NAMALWA (cell line): ENCODE measurements at regions not wholly inside any gene's neighbourhood (a gene's known extent, or its start where the extent isn't known, plus 50 kb on each side); places are given as distances from the start of the nearest gene placed in this dataset.
"Not testable (repeated sequence)": the region's sequence is repeated elsewhere in the genome, so short reads cannot be mapped to it uniquely, and the experiment has no call there.

Experiments
- DNase-seq: peaks from one replicate; pipeline ENCODE4 v3.0.0-alpha.2; 2015; ENCODE audit warnings: low spot score

DNA sequence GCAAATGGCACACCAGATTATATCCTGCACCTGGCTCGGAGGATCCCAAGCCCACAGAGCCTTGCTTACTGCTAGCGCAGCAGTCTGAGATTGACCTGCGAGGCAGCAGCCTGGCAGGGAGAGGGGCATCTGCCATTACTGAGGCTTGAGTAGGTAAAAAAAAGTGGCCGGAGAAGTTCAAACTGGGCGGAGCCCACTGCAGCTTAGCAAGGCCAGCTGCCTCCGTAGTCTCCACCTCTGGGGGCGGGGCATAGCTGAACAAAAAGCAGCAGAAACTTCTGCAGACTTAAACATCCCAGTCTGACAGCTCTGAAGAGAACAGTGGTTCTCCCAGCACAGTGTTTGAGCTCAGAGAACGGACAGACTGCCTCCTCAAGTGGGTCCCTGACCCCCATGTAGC lies 85.4 kb upstream of the TMEM170B start:
- DNase-seq, result not testable (repeated sequence)

DNA sequence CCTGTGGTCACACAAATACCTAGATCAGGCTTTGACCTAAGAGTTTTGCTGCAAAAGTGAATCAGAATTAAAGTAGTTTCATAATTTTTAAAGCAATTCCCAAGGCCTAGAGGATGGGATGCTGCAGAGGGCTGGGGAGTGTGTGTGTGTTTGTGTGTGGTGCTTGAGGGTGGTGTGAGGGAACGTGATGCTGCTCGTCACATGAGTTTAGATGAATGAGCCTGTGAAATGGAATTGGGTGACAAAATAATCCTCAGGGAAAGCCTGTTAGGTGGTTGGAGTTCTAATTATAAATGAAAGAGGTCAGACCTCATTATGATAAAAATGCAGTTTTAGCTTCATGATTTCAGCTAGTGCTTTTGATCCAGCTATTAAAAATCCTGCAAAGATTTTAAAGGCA lies 87.5 kb upstream of the TMEM170B start:
- DNase-seq, result no peak

DNA sequence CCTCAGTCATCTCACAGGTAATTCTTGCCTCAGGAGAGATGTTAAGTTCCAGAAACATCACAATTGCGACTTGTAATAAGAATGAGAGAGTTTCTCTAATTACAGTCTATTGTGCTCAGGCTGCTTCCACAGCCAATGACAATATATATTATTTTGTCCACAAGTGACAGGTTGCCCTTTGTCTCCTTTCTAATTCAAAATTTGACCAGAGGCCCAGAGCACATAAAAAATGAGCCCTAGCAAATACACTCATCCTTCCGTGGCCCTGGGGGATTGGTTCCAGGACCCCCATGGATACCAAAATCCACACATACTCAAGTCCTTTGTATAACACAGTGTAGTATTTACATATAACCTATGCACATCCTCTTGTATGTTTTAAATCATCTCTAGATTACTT lies 88.1 kb upstream of the TMEM170B start:
- DNase-seq, result no peak

- no peak for DNase-seq
Measured at GRCh38 chr6:11448038-11448437, 89.5 kb upstream of the TMEM170B start.

DNA sequence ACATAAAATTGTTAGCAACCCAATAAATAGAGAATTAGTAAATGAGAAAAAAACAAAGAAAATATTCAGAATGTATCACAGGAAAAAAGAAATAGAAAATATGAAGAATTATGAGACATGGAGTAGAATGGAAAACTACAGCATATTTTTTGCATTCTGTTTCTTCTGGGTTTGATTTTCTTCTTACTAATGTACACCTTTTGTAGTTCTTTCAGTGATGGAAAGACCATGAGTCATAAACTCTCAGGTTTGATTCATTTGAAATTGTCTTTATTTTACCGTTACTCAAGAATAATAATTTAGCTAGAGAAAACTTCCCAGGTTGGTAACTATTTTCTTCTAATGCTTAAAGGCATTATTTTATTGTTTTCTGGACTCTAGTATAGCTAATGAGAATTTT lies 90.3 kb upstream of the TMEM170B start:
- no peak for DNase-seq

DNA sequence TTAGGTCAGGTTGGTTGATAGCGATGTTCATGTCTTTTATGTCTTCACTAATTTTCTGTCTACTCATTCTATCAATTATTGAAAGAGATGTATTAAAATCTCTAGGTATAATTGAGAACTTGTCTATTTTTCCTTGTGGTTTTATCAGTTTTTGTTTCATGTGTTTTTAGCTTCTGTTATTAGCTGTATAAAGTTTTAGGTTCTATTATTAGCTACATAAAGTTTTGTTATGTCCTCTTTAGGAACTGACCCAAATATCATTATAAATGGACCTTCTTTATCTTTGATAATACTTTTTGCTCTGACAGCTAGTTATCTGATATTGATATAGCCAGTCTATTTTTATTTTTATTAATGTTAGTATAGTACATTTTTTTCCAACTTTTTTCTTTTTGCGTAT lies 92.4 kb upstream of the TMEM170B start:
- no peak for DNase-seq

GRCh38 chr6:11443125-11443524 lies 94.4 kb upstream of the TMEM170B start:
- DNase-seq, result not testable (repeated sequence)

- DNase-seq, result no peak
Measured at GRCh38 chr6:11442495-11442894, 95.1 kb upstream of the TMEM170B start.

- DNase-seq, result no peak
Measured at GRCh38 chr6:11439876-11440275, 97.7 kb upstream of the TMEM170B start.

DNA sequence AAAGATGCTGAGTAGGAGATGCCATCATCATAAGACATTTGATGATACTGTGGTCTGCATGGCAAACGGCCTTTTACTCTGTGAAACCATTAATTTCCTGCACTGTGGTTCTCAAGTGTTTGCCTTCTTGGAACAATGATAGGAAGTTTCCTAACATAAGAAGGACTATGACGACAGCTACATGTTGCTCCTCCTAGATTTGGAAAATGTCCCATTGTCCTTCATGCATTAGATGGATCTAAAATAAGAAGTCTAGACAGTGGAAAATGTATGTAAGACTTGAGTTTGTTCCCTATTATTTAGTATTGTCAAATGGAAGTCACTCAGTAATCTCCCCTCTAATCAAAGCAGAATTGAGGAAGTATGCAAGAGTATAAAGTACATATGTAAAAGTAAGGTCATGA lies 98.5 kb upstream of the TMEM170B start:
- DNase-seq, result no peak

- DNase-seq, result no peak
Measured at GRCh38 chr6:11437824-11438459, 99.6 kb upstream of the TMEM170B start.

DNA sequence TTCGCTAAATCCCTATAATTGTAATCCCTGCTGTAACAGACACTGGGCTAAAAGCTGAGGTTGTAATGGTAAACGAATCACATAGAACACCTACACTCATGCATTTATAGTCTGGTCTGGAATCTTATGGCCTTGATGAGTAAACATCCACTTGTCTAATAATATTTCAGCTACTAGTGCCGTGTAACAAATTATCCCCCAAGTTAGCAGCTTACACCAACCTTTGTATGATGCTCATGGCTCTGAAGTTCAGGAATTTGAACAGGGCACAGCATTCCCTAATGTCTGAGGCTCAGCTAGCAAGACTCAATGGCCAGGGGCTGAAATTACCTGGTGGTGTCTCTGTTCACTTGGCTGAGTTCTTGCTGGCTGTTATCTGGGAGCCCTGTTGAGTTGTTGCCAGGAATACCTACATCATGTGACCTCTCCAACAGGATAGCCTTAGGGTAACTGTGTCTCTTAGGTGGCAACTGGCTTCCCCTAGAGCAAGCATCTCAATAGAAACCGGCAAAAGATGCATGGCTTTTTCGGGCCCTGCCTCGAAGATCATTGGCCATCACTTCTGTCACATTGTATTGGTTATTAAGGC lies 100.9 kb upstream of the TMEM170B start:
- no peak for DNase-seq

- DNase-seq, result no peak
Measured at GRCh38 chr6:11434565-11435326, 102.8 kb upstream of the TMEM170B start.

DNA sequence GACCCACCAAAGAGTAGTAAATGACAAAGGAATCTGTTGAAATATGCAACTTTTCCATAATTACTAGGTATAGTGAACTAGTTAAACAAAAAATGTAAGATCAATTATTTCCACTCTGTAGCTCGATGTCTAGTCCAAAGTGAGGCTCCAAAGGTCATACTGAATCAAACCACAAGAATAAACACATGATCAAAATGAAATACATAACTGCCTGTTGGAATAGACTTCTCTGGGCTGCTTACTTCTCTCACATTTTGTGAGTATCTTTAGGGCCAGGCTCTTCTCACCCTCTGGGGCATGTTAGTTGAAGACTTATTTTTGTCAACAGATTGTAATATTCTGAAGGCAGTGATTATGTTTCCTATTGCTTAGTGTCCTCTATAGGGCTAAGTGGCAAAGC lies 103.7 kb upstream of the TMEM170B start:
- DNase-seq, result no peak

DNA sequence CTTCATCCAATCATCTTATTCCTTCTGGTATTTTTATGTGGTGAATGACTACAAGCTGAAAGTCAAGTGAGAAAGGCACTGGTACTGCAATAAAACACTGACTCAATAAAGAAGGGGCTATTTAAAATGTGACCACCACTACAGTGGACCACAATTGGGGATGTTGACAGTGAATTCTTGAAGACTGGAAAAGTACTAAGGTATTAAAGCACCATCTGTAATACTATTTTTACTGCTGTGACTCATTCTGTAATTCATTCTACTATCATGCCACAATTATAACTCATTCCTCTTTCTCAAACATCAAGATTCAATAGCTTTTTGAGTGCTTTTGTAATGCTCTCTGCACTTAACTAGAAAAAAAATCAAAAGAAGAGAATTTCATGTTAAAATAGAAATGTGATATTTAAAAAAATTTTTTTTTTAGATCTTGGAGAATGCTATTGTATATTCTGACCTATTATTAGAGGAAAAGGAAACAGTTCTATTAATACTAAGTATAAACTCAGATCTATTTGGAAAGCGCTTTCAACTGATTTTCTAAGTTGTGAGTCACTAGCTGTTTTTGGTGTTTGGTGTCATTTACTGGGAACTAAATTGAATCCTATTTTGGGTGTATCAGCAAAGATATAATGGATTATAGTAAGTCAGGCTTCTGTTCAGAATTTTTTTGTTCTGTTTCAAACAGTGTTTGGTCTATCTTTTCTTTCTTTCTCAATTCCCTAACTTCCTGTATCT lies 104.7 kb upstream of the TMEM170B start:
- DNase-seq, result no peak

GRCh38 chr6:11432091-11432490 lies 105.5 kb upstream of the TMEM170B start:
- DNase-seq, result no peak

DNA sequence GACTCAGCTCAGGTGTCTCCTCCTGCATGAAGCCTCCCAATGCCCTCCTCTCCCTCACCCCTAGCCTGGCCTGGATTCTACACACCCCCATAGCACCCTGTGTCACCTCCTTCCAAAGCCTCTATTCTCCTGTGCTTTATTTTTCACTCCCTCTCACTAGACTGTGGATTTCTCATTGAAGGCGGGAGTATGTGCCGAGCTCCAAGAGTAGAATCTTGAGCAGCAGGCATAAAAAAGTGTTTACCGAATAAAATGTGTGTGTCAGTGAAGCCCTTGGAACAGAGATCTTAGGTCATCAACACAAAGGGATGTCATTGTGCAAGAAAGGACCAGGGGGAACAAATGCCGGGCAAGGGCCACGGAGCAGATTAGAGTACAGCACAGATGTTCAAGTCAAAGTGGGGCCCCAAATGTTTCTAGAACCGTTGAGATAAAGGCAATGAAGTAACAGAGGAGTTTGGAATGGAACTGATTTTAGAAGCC lies 106.1 kb upstream of the TMEM170B start:
- DNase-seq, result no peak

DNA sequence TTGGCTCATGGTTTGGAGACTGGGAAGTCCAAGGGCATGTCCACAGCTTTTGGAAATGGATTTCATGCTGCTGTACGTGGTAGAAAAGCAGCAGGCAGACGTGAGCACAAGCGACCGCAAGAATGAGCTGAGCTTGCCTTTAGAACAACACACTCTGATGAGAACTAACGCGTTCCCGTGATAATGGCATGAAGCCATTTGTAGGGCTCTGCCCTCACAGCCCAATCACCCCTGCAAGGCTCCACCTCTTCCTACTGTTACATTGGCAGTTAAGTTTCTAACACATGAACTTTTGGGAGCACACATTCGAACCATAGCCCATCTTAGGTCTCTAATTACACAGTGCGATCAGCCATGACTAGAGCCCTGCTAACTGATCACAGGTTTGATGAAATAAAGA lies 107.5 kb upstream of the TMEM170B start:
- no peak for DNase-seq

DNA sequence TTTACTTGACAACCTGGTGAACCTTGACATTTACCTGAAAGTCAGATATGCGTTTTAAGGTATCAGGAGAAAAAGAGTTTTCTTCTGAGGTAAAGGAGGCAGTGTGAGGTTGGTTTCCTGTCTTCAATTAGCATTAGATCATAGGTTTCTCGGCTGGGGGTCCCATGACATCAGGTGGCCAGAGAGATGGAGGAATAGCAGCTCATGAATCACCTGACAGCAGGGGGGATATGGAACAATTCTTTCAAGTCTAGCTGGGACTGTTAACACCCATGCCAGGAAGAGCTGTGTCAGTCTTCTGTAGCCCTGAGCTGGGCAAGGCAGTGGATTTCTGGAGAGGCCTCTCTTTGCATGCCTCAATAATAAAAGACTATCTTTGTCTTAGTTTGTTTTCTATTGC lies 108.0 kb upstream of the TMEM170B start:
- DNase-seq, result no peak

- peak; percentile 30 for DNase-seq
Measured at GRCh38 chr6:11428895-11429294, 108.7 kb upstream of the TMEM170B start.

DNA sequence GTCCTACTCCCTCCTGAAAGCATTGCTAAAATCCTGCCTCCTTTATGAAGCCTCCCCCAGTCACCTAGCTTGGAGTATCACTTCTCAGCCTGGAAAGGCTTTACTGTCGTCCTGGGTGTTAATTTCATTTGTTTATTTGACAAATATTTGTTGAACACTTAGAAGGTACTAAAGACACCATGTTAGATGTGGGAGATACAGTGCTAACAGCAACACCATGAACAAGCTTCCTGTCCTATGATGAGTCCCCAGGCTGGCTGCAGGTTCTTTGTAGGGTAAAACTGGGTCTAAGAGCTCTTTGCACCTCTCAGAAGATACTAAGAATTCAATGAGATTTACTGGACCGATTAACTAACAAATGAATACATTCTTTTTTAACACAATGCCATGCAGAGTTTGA lies 109.2 kb upstream of the TMEM170B start:
- DNase-seq, result peak; percentile 18

GRCh38 chr6:11427723-11428245 lies 109.8 kb upstream of the TMEM170B start:
- DNase-seq, result no peak
